ENCODE measurements at regions not wholly inside any gene's neighbourhood (a gene's known extent, or its start where the extent isn't known, plus 50 kb on each side); places are given as distances from the start of the nearest gene placed in this dataset.

DNA sequence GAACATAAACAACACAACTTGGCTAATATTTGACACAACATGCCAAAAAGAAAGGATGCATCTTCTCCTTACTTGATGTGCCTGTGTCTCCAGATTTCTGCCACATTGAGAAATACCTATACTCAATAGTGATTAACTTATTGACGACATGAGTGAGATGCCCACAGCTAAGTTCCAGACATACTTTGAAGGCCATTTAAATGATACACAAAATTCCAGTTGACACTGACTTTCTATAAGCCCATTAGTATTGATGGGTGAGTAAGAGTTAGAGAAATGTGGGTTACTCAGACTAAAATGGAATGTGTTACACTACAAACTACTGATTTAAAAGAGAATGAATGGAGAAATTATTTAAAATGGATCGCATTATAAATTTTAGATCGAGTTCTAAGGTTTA is 838.2 kb upstream of the MGAT4C start:
- POLR2A ChIA-PET: no interaction called here
- intact Hi-C loops (cut with DNase I, micrococcal nuclease): no loop called here
- H3K9me3 Mint-ChIP-seq: peaks cover 6% of the 10 kb centered on the region
- no peak overlapping the region for H3K27ac Mint-ChIP-seq
- TF ChIP-seq CTCF (IDR thresholded peaks at IDR 0.05): no peak
- H3K4me1 Mint-ChIP-seq (ENCODE audit: low read depth): no peaks in the 10 kb centered on the region
- no peaks in the 10 kb centered on the region for H3K36me3 ChIP-seq (ENCODE audit: insufficient read depth, low read length)
- ATAC-seq (ENCODE audit: poor library complexity) (no peak), DNase-seq (no peak)
- H3K36me3 Mint-ChIP-seq (ENCODE audit: low read depth): no peaks in the 10 kb centered on the region
- H3K9me3 ChIP-seq (ENCODE audit: control insufficient read depth in 1 of 2, insufficient read depth in 1 of 2, low read length in 2 of 2): no peaks in the 10 kb centered on the region
- H3K4me3 ChIP-seq (ENCODE audit: low read length): no peak overlapping the region
- no peak overlapping the region for H3K27ac ChIP-seq (ENCODE audit: low read depth in 1 of 2, low read length in 2 of 2)
- no peaks in the 10 kb centered on the region for H3K4me1 ChIP-seq (ENCODE audit: insufficient read depth, low read length)
- no peaks in the 10 kb centered on the region for H3K27me3 ChIP-seq (ENCODE audit: control insufficient read depth in 1 of 2, insufficient read depth in 2 of 2, low read length in 2 of 2)
- CTCF ChIA-PET: no interaction called here
- H3K4me3 Mint-ChIP-seq: no peak overlapping the region
- no peaks in the 10 kb centered on the region for H3K27me3 Mint-ChIP-seq

GRCh38 chr12:87092421-87092820 is 836.2 kb upstream of the MGAT4C start:
- ATAC-seq (ENCODE audit: poor library complexity) (no peak), DNase-seq (no peak)
- Histone ChIP-seq H3K4me3 (ENCODE audit: low read length) (no peak overlapping the region), H3K27me3 (ENCODE audit: control insufficient read depth in 1 of 2, insufficient read depth in 2 of 2, low read length in 2 of 2) (no peaks in the 10 kb centered on the region), H3K27ac (ENCODE audit: low read depth in 1 of 2, low read length in 2 of 2) (no peak overlapping the region), H3K36me3 (ENCODE audit: insufficient read depth, low read length) (no peaks in the 10 kb centered on the region), H3K4me1 (ENCODE audit: insufficient read depth, low read length) (no peaks in the 10 kb centered on the region), H3K9me3 (ENCODE audit: control insufficient read depth in 1 of 2, insufficient read depth in 1 of 2, low read length in 2 of 2) (no peaks in the 10 kb centered on the region)
- POLR2A ChIA-PET: no interaction called here
- TF ChIP-seq CTCF (IDR thresholded peaks at IDR 0.05): no peak
- Mint-ChIP-seq H3K4me1 (ENCODE audit: low read depth) (no peaks in the 10 kb centered on the region), H3K9me3 (peaks cover 7% of the 10 kb centered on the region), H3K27me3 (no peaks in the 10 kb centered on the region), H3K4me3 (no peak overlapping the region), H3K36me3 (ENCODE audit: low read depth) (no peaks in the 10 kb centered on the region), H3K27ac (no peak overlapping the region)
- intact Hi-C loops (cut with DNase I, micrococcal nuclease): no loop called here
- CTCF ChIA-PET: no interaction called here

DNA sequence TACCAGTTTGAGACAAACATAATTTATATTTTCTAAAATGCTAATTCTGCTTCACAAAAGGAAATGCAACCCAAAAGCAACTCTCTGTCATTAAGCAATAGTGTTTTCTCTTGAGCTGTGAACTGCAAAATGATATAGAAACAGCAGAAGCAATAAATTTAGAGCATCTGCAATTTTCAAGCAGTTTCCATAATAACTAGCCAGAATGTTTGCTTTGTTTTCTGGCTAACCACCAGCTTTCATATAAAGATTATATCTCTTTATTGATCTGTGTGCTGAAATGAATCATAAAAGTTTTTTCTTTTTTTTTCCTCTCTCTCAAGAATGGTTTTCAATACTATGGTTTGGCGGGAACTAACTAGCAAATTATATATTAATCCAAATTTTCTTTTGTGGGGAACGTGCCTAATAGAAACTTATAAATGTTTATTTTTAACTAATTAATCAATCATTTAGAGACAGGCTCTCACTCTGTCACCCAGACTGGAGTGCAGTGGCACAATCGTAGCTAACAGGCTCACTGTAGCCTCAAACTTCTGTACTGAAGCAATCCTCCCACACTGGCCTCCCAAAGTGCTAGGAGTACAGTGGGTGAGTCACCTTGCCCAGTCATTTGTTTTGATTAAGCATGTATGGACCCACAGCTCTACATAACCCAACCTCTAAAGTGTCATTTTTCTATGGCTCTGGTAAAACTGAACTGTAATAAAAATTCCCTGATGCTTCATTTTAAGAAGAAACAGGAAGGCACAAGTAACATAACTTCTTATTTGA is 830.1 kb upstream of the MGAT4C start:
- ATAC-seq (ENCODE audit: poor library complexity) (no peak), DNase-seq (no peak)
- intact Hi-C loops (cut with DNase I, micrococcal nuclease): no loop called here
- no peaks in the 10 kb centered on the region for H3K9me3 ChIP-seq (ENCODE audit: control insufficient read depth in 1 of 2, insufficient read depth in 1 of 2, low read length in 2 of 2)
- H3K27ac Mint-ChIP-seq: no peak overlapping the region
- no peak for TF ChIP-seq CTCF (IDR thresholded peaks at IDR 0.05)
- no peaks in the 10 kb centered on the region for H3K4me1 Mint-ChIP-seq (ENCODE audit: low read depth)
- H3K4me1 ChIP-seq (ENCODE audit: insufficient read depth, low read length): no peaks in the 10 kb centered on the region
- no peak overlapping the region for H3K4me3 Mint-ChIP-seq
- CTCF ChIA-PET: no interaction called here
- no peaks in the 10 kb centered on the region for H3K27me3 ChIP-seq (ENCODE audit: control insufficient read depth in 1 of 2, insufficient read depth in 2 of 2, low read length in 2 of 2)
- no peaks in the 10 kb centered on the region for H3K27me3 Mint-ChIP-seq
- POLR2A ChIA-PET: no interaction called here
- H3K36me3 Mint-ChIP-seq (ENCODE audit: low read depth): no peaks in the 10 kb centered on the region
- no peaks in the 10 kb centered on the region for H3K36me3 ChIP-seq (ENCODE audit: insufficient read depth, low read length)
- H3K27ac ChIP-seq (ENCODE audit: low read depth in 1 of 2, low read length in 2 of 2): no peak overlapping the region
- H3K9me3 Mint-ChIP-seq: peaks cover 4% of the 10 kb centered on the region
- no peak overlapping the region for H3K4me3 ChIP-seq (ENCODE audit: low read length)

Data from CD4-positive, alpha-beta T cell (primary cell).